ENCODE measurements at regions not wholly inside any gene's neighbourhood (a gene's known extent, or its start where the extent isn't known, plus 50 kb on each side); places are given as distances from the start of the nearest gene placed in this dataset.

DNA sequence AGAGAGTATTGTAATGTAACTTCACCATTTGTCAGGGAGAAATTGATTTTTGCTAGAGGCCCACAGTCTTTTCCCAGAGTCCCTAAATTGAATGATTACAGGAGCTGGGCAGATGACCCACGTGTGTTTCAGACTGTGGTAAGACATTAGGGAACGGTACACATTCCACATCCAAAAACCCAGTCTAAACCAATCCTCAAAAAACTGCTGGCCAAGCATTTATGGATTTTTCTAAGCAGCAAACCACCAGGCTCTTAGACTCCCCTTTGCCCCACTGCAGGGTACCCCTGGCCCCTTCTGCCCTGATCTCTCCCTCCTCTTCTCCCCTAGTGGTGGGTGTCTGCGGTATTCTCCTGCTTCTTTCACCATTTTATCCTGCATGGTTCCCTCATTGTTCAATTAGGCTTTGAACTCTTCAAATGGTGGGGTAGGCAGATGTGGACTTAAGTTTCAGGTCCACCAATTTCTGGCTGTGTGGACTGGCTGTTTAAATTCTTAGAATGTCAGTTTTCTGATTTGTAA is 135.5 kb upstream of the SORCS3 start:
- no peak for DNase-seq (ENCODE audit: low read depth, low spot score)

DNA sequence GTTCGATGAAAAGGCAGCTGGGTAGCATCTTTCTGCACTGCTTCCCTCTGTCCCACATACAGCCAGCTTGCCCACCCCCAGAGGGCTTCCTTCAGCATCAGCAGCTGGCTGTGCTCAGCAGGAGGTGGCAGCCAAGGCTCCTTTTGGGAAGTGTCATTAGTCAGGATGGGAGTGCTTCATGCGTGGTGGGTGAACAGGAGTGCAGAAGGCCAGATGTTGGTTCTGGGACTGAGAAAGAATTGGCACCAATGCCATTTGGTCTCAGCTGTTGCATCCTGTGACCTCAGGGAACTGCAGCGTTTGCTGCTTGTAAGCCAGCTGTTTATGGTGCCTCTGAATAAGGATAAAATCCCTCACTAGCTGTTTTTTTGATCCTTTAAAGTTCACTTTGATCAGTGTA is 131.1 kb upstream of the SORCS3 start:
- no peak for DNase-seq (ENCODE audit: low read depth, low spot score)

DNA sequence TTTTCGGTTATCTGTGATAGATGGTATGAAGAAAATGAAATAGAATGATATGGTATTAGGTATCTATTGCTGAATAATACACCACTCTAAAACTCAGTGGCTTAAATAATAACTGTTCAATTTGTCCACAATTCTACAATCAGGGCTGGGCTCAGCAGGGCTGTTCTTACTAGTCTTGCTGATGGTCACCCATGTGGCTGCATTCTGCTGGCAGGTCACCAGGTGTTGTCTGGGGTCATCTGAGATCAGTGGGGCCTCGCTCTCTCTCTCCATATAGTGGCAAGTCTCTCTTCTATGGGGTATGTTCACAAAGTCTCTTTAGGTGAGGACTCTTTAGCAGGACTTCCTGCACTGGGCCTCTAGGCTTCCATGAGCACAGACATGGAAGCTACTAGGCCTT is 130.4 kb upstream of the SORCS3 start:
- no peak for DNase-seq (ENCODE audit: low read depth, low spot score)

DNA sequence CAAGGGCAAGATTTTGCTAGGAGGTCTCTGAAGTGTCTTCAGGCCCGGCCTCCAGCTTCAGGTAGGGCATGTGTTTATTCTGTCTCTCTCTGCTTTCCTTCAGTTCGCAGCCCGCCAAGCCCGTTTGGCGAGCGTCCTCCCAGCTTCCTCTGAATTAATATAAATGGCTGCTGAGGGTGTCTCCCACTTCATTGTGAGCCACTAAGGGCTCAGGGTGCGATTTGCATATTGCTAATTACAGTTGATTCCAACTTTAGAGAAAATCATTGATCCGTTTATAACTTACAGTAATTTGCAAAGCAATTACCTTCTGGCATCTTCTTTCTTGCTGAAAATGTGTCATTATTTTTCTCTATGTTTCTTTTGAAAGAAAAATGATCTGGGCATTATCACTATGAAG is 128.3 kb upstream of the SORCS3 start:
- no peak for DNase-seq (ENCODE audit: low read depth, low spot score)

DNA sequence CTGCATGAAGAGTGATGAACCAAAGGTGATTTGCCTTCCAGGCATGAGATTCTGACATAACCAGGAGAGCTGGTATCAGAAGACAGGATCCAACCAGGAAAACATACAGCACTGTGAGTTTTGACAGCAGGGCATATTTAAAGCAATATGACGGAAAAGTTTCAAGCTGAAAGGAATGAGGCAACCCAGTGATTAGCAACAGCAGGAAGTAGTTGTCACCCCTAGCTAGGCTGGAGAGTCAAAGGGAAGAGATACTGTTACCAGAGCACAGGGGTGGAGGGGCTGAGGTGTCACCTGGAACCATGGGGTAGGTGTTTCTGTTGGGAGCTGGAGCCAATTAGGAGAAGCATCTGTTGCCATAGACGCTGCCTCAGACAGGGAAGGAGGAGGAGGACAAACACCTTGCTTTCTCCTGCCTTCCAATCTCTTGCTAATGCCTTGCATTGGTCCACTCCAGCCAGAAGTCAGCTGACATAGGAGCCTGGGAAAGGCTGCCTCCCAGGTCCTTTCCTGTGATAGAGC is 125.4 kb upstream of the SORCS3 start:
- DNase-seq (ENCODE audit: low read depth, low spot score) = no peak

DNA sequence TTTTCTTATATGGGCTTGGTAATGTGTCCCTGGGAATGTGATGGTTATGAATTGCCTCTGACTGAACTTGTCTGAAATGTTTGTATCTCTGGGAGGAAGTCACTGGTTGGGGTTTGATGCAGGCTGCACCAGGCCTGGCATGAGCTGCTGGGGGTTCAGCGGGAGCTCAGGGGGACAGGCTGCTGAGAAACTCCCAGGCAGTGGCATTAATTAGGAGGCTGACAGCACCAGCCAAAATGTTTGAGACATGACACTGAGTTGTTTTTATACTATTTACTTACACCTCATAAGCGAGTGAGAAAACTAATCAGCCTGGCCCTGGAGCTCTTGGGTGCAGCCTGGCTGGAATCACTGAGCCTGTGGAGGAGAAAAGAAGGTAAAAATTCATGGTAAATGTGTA is 124.1 kb upstream of the SORCS3 start:
- DNase-seq (ENCODE audit: low read depth, low spot score) = no peak

DNA sequence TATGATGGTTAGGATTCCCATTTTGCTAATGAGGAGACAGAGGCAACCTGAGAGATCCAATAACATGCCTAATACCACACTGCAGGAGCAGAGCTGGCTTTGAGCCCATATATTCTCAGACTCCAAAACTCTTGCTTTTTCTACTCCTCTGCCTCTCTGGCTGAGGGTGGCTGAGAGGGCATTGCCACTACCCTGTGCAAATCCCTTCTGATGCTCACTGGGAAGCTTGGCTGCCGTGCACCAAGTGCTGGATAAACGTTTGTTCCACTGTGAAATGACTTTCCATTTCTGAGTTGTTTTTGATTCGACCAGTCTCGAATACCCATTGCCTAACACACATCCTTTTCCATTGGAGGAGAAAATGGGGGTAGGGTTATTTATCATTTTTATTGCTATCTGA is 123.1 kb upstream of the SORCS3 start:
- no peak for DNase-seq (ENCODE audit: low read depth, low spot score)

DNA sequence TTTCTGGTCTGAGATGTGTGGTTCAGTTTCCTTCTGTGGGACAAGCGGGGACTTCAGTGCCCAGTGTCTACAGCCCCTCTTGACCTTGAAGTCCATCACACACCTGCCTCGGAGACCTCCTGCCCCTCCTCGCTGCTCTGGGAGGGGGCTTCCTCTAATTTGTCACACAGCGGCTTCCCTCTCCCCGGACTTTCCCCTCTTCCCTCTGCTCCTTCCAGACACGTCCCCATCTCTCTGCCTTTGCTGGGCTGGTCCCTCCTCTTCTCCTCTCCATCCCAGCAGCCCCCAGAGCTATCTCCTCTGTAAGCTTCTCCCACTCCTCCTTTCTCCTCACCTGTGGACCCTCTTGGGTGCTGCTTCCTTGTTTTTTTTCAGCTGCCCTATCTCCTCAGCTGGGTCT is 122.2 kb upstream of the SORCS3 start:
- no peak for DNase-seq (ENCODE audit: low read depth, low spot score)

DNA sequence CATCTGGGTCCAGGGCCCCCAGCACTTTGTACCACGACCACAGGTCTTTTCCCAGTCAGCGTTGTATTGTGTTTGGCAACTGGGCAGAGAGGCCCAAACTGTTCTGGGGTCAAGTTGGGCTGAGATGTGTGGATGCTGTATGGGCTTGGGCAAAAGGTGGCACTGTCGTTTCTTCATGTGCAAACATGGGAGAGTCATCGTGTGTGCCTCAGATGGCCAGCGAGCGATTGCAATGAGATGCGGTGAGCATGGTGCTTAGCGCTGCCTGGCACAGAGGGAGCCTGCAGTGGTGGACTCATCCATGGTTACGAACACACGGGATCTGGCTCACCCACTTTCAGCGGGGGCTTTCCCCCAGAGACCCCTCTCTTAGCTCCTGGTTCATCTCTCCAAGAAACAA is 120.4 kb upstream of the SORCS3 start:
- no peak for DNase-seq (ENCODE audit: low read depth, low spot score)

DNA sequence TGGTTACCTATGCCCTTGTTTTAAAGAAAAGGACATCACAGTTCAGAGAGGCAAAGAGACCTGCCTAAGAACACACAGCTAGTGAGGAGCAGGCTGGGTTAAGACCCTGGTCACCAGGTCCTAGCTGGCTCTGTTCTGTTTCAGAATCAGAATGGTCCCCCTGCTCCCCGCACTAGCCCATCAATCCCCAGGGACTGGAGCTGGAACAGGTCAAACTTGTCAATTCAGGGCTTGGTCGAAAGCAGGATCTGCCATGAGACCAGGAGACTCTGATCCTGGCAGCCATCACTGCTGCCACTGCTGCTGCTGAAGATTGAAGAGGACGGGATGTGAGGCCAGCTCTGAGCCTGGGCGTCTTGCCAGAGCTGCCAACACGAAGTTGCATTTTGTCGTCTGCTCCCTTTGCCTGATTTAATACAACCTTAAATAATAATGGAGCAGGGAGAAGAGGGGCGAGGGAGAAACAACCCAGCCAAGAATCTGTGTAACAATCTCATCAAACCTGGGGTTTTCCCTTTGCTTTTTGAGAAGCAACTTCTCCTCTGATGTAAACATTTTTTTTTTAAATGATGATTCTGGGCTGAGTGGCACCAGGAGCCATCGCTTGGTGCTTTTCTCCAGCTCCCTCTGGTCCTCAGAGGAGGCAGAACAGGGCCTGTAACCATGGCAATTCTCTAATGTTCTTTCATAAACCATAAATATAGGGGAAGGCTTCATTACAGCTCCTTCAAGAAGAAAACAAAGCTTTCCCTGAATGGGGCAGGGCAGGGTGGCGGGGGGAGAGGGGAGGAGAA is 119.0 kb upstream of the SORCS3 start:
- DNase-seq (ENCODE audit: low read depth, low spot score) = no peak

DNA sequence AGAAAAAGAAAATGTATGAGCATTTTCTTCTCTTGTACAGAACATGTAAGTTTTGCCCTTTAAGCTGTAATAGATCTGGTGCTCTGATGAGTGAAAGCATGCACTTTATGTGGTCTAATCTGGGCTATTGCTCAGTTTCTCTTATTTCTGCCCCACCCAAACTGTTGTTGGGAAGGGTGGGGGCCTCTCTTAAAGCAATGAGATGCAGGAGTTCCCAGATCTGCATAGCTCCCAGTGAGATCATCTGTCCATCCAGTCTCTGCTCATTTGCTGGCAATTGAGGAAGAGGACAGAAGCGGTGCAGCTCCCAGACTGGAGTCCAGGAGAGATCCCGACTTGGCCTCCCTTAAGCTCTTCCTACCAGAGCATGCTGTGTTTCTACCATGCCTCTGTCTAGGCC is 114.9 kb upstream of the SORCS3 start:
- no peak for DNase-seq (ENCODE audit: low read depth, low spot score)

DNA sequence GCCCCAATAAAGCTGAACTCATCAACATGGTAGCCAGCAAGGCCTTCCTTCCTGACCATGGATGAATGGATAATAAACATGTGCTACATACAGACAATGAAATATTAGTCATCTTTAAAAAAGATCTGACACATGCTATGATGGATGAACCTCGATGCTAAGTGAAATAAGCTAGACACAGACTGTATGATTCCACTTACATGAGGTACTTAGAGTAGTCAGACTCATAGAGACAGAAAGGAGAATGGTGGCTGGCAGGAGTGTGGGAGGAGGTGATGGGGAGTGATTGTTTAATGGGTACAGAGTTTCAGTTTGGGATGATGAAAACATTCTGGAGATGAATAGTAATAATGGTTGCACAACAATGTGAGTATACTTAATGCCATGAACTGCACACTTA is 114.1 kb upstream of the SORCS3 start:
- DNase-seq (ENCODE audit: low read depth, low spot score) = no peak

DNA sequence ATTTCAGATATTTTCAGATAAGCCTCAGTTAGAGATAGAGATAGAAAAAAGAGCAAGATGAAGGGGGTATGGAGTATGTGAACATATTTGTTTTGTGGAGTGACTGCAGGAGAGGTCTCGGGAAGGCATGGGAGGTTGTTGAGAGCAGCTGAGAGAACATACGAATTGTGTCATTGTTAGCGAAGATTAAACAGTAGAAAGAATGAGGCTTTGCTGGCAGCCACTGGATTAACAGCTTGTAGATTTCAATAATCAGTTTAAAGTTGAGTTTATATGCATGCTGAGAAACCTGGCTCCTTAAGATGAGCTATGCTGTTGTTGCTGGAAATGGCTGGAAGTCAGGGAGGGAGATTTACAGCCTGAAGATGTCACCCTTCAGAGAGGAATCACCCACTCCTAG is 100.9 kb upstream of the SORCS3 start:
- DNase-seq (ENCODE audit: low read depth, low spot score) = no peak

DNA sequence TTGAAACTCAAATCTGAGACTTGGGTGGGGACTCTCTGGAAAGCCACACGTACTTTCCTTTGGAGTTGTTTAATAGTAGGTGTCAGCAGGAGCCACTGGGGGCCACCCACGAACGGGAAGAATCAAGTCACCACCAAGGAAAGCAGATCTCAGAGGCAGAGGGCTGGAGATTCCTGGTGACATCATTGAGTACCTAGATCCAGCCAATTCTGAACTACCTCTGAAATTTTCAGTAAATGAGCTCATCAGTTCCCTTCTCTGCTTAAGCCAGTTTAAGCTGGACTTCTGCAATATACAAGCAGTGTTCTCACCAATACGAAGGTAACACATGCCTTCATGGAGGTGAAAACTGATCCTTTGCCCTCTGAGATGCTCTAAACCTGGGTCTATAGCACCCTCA is 99.3 kb upstream of the SORCS3 start:
- DNase-seq (ENCODE audit: low read depth, low spot score) = no peak

DNA sequence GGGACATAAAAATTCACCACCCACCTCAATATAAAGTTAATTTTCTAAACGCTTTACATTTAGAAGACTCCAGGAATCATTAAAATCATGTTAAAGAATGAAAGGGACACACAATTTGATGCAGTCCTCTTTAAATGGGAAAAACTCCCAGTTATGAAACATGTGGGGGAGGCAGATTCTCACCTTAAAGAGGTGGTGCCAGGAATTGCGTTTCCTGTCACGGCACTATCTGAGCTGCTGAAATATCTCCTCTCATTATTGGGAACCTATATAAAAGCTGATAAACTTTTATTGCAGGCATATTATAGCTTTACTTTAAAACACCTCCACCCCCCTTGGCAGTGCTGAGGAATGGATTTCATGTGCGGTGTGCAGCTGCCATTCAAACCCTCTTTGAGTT is 94.8 kb upstream of the SORCS3 start:
- no peak for DNase-seq (ENCODE audit: low read depth, low spot score)

DNA sequence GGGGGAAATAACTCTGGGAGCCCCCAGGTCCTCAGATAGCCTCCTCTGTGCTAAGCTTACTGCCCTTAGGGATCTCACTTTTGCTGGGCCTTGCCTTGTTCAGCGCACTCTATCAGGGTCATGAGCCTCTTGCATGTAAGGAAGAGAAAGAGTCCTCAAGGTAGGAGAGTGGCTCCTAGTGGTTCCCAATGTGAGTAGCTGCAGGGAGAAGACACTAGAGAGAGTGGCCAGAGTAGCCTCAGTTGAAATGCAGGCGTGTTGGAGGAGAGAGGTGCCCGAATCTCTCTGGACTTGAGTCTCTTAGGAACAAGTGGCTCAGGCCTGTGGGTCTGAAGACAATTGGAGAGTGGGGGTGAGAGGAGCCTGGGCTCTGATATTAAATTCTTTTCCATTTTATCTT is 94.3 kb upstream of the SORCS3 start:
- no peak for DNase-seq (ENCODE audit: low read depth, low spot score)

DNA sequence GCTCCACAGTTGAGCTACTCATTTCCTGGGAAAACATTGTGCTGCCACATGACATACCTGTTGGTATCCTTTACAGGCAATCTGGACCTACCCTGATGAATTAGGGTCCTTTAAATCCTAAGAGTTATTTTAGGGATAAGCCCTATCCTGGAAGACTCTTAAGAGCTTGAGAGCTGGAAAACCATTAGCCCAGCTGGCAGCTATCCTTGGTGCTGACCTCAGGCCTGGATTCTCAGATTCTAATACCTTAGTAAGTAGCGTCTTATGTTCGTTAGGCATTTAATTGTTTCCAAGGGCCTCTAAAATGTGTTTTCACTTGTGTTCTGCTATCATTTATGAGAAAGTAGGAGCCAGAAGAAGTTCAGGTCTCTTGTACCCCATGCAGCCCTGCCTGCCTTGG is 93.0 kb upstream of the SORCS3 start:
- DNase-seq (ENCODE audit: low read depth, low spot score) = no peak

DNA sequence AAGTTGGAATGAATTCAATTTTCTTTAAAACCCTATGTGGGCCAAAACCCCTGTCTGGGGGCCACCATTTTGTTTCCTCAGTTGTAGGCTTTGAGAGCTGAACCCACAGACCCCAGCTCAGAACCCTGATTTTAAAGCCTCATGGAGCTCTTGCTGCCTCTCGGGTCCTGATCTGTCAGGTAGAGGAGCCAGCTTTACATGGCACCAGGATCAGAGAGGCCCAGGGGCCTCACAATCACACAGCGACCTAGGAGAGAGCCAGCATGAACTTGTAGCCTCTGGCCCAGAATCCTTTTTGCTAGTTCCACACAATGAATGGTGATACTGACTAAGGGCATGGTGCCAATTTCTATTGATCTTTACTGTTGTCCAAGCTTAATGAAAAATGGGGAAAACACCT is 84.3 kb upstream of the SORCS3 start:
- no peak for DNase-seq (ENCODE audit: low read depth, low spot score)

DNA sequence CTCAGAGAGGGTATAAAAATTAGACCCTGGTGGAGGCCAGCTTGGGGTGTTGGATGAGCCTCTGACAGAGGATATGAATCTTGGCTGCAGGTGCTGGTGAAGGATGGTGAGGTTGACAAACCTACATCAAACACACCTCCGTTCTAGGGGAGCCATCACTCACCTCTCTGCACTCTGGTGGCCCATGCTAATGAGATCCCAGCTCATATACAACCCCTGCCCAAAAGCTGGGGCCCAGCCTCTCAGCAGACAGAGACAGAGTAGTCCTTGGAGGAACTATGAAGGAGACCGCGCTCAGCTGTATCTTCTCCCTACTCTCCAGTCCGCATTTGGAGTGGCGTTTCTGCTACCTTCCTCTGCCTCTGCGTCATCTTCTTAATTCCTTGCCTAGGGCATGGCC is 83.1 kb upstream of the SORCS3 start:
- no peak for DNase-seq (ENCODE audit: low read depth, low spot score)

DNA sequence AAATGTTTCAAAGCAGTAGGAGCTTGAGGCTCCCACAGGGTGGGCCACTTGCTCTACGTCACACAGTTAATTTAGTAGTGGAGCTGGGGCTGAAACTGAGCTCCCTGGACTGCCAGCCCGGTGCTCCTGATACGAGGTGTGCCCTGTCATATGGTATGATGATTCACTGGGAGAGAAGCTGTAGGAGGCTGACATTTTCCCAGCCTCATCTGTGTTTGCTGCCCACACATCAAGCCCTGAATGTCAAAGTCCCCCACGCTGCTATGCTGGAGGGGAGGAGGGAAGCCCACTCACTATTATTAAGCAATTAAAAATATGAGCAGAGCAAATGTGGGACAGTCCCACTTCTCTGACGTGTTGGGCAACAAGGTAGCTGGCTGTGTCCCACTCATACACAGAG is 81.2 kb upstream of the SORCS3 start:
- DNase-seq (ENCODE audit: low read depth, low spot score) = no peak

DNA sequence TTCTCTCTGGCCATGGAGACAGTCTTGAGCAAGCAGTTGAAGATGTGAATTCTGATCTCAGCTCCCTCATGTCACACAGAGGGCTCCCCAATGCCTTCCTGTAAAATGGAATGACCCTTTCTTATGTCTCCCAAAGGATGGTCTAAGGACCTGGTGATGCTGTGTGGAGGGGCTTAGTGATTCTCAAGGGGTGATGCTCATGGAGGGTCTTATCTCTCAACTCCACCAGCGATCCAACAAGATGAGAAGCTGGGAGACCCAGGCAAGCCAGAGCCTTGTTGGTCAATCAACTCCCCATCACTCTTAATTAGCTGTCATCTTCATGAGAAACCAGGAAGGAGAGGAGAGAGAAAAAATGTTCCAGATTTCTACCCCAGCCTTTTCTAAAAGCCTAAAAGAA is 78.0 kb upstream of the SORCS3 start:
- DNase-seq (ENCODE audit: low read depth, low spot score) = no peak

DNA sequence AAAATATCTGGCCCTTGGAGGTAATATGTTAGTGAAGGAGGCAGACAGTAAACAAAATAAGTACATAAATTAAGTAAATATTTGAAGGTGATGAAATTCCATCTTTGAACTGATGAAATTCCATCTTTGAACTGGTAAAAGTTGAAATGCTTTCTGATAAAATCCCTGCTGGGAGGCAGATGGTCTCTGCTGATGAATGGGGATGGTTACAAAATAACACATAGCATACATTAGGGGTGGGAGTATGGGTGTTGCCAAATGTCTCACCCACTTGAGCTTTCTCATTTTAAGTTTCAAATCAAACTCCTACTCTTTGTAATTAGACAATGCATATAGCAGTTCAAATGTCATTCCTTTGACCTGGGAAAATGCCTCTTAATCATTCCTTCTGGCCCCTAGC is 77.5 kb upstream of the SORCS3 start:
- DNase-seq (ENCODE audit: low read depth, low spot score) = no peak

DNA sequence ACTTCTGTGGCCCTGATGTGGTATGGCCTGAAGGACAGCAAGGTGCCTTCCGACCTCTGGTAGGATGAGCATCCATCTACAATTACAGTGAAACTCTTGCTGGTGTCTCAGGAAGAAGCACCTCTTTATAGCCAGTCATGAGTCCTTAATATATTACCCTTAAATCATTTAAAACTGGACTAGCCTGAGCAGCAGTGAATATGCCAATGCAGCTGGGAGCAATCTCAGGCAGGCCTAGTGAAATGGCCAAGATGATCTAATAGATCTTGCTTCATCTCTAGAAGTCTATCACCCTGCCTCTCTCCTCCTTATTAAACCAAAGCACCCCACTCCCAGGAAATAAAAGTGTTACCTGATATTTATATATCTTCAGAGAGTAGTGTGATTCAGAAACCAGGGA is 66.7 kb upstream of the SORCS3 start:
- no peak for DNase-seq (ENCODE audit: low read depth, low spot score)

DNA sequence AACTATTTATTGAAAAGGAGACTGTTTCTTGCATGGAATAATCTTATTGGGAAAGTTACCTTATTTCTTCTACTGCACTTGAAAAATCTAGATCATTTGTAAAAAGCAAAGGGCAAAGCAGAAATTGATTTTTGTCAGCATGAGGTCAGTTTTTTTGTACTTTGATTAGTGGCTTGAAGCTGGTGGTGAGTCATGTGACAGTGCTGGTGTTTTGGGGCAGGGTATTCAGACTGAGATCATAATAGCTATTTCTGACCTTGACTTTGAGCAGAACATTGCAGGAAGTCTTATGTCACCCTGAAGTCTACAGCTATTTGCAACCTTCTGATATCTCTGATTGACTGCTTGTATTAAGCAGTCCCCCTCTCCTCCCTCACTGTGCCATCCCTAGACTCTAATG is 66.3 kb upstream of the SORCS3 start:
- no peak for DNase-seq (ENCODE audit: low read depth, low spot score)
